ENCODE measurements at regions not wholly inside any gene's neighbourhood (a gene's known extent, or its start where the extent isn't known, plus 50 kb on each side); places are given as distances from the start of the nearest gene placed in this dataset.
A peak's percentile ranks its signal among the peaks of the same experiment; 100 is the strongest.

- ChIA-PET CTCF (interaction anchor here (0.5 to 0.8 kb wide), 4 partner anchors 76 to 265 kb away, joined by 3 read pairs; no protein-coding TSS in a partner anchor), POLR2A (no interaction called here)
- no peaks in the 10 kb centered on the region for H3K9me3 ChIP-seq
- no peaks in the 10 kb centered on the region for H3K79me2 ChIP-seq (ENCODE audit: insufficient read depth)
- H3F3A ChIP-seq (replicated peaks; ENCODE audit: insufficient read depth) = no peaks in the 10 kb centered on the region
- no peak overlapping the region for H3K4me3 ChIP-seq (ENCODE audit: low read depth in 2 of 2, low read length in 1 of 2)
- no peak overlapping the region for H3K4me2 ChIP-seq
- H3K27me3 ChIP-seq (ENCODE audit: insufficient read depth) = no peaks in the 10 kb centered on the region; the same call in 1 of the 2 replicates
- no peak overlapping the region for H3K9ac ChIP-seq
- H3K4me1 ChIP-seq (ENCODE audit: control insufficient read depth in 1 of 2, insufficient read depth in 2 of 2, low read depth in 1 of 2, low read length in 1 of 2) = no peaks in the 10 kb centered on the region
- H3K9me2 ChIP-seq = no peaks in the 10 kb centered on the region
- 2% methylated on average over 4 of the region's 4 CpGs for WGBS (ENCODE audit: low lambda C conversion rate)
- H2AFZ ChIP-seq (ENCODE audit: low read depth) = no peak overlapping the region
- DNase-seq = peak; percentile 42
- no peak overlapping the region for H3K27ac ChIP-seq (ENCODE audit: low read depth in 2 of 2, low read length in 1 of 2)
- no peaks in the 10 kb centered on the region for H3K36me3 ChIP-seq (replicated peaks in 1 of 2; ENCODE audit: control insufficient read depth in 1 of 2, insufficient read depth in 2 of 2, low read length in 1 of 2)
- H4K20me1 ChIP-seq (ENCODE audit: insufficient read depth) = no peaks in the 10 kb centered on the region
- no peak for TF ChIP-seq GATA2 (CRISPR knock-in tag; IDR thresholded peaks at IDR 0.05)
- peak; percentile 58 for TF ChIP-seq CTCF (IDR thresholded peaks at IDR 0.05)
- TF ChIP-seq, protein P1, sequence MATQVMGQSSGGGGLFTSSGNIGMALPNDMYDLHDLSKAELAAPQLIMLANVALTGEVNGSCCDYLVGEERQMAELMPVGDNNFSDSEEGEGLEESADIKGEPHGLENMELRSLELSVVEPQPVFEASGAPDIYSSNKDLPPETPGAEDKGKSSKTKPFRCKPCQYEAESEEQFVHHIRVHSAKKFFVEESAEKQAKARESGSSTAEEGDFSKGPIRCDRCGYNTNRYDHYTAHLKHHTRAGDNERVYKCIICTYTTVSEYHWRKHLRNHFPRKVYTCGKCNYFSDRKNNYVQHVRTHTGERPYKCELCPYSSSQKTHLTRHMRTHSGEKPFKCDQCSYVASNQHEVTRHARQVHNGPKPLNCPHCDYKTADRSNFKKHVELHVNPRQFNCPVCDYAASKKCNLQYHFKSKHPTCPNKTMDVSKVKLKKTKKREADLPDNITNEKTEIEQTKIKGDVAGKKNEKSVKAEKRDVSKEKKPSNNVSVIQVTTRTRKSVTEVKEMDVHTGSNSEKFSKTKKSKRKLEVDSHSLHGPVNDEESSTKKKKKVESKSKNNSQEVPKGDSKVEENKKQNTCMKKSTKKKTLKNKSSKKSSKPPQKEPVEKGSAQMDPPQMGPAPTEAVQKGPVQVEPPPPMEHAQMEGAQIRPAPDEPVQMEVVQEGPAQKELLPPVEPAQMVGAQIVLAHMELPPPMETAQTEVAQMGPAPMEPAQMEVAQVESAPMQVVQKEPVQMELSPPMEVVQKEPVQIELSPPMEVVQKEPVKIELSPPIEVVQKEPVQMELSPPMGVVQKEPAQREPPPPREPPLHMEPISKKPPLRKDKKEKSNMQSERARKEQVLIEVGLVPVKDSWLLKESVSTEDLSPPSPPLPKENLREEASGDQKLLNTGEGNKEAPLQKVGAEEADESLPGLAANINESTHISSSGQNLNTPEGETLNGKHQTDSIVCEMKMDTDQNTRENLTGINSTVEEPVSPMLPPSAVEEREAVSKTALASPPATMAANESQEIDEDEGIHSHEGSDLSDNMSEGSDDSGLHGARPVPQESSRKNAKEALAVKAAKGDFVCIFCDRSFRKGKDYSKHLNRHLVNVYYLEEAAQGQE (IDR thresholded peaks at IDR 0.05; ENCODE audit: low read depth, low read length) = peak; percentile 82
- peak; percentile 34 for TF ChIP-seq SMC3 (IDR thresholded peaks at IDR 0.05; ENCODE audit: low read depth, low read length)
- TF ChIP-seq SIN3A (IDR thresholded peaks at IDR 0.05; ENCODE audit: borderline replicate concordance, low read depth, low read length) = no peak
- TF ChIP-seq, protein P2, sequence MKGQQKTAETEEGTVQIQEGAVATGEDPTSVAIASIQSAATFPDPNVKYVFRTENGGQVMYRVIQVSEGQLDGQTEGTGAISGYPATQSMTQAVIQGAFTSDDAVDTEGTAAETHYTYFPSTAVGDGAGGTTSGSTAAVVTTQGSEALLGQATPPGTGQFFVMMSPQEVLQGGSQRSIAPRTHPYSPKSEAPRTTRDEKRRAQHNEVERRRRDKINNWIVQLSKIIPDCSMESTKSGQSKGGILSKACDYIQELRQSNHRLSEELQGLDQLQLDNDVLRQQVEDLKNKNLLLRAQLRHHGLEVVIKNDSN (IDR thresholded peaks at IDR 0.05; ENCODE audit: borderline replicate concordance, low read depth) = no peak
- no peak for TF ChIP-seq FOXJ3 (CRISPR knock-in tag; IDR thresholded peaks at IDR 0.05)
- TF ChIP-seq USF2 (IDR thresholded peaks at IDR 0.05; ENCODE audit: borderline replicate concordance, low read depth, low read length) = no peak
- TF ChIP-seq CHD2 (IDR thresholded peaks at IDR 0.05; ENCODE audit: low read length, partially characterized antibody) = no peak
- TF ChIP-seq YY1 (IDR thresholded peaks at IDR 0.05; ENCODE audit: low read depth) = no peak
- no peak for TF ChIP-seq RFX5 (IDR thresholded peaks at IDR 0.05; ENCODE audit: low read length)
- TF ChIP-seq TCF12 (IDR thresholded peaks at IDR 0.05) = no peak
- TF ChIP-seq JUND (IDR thresholded peaks at IDR 0.05) = no peak
- no peak for TF ChIP-seq MXI1 (IDR thresholded peaks at IDR 0.05; ENCODE audit: low read depth, low read length)
- TF ChIP-seq NRF1 (IDR thresholded peaks at IDR 0.05; ENCODE audit: low read depth, low read length) = no peak
- TF ChIP-seq, protein P3, sequence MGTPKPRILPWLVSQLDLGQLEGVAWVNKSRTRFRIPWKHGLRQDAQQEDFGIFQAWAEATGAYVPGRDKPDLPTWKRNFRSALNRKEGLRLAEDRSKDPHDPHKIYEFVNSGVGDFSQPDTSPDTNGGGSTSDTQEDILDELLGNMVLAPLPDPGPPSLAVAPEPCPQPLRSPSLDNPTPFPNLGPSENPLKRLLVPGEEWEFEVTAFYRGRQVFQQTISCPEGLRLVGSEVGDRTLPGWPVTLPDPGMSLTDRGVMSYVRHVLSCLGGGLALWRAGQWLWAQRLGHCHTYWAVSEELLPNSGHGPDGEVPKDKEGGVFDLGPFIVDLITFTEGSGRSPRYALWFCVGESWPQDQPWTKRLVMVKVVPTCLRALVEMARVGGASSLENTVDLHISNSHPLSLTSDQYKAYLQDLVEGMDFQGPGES (IDR thresholded peaks at IDR 0.05; ENCODE audit: low read depth, low read length) = no peak
- TF ChIP-seq FOXM1 (IDR thresholded peaks at IDR 0.05; ENCODE audit: low read depth) = no peak
- no peak for TF ChIP-seq POLR2AphosphoS5 (IDR thresholded peaks at IDR 0.05; ENCODE audit: low read depth, low read length)
- TF ChIP-seq RAD21 (IDR thresholded peaks at IDR 0.05; ENCODE audit: low read length) = peak; percentile 45
- TF ChIP-seq PBX3 (IDR thresholded peaks at IDR 0.05) = no peak
- peak; percentile 78 for TF ChIP-seq NFIC (IDR thresholded peaks at IDR 0.05; ENCODE audit: borderline replicate concordance)
- TF ChIP-seq TEAD4 (IDR thresholded peaks at IDR 0.05; ENCODE audit: borderline replicate concordance, insufficient read depth) = no peak
These were observed 221.5 kb upstream of the SLC35G4 start for GRCh38 chr18:11387880-11388279.
